Retinal pigment epithelial cell (primary cell): ENCODE measurements at regions not wholly inside any gene's neighbourhood (a gene's known extent, or its start where the extent isn't known, plus 50 kb on each side); places are given as distances from the start of the nearest gene placed in this dataset.

Experiments used
- DNase-seq: peaks from one replicate; pipeline ENCODE4 v3.0.0-alpha.2; 2010; ENCODE audit warnings: low read depth
- H3K4me3 ChIP-seq: 2 replicates; pipeline ENCODE4 v1.5.1; 2011; ENCODE audit warnings: mild to moderate bottlenecking, low read length, control low read depth, moderate library complexity
- TF ChIP-seq, protein P1 (sequence below): conservative IDR thresholded peaks from 2 replicates; pipeline ENCODE4 v1.5.1; 2011; ENCODE audit warnings: low read depth, low read length, control low read depth, inconsistent platforms

DNA sequence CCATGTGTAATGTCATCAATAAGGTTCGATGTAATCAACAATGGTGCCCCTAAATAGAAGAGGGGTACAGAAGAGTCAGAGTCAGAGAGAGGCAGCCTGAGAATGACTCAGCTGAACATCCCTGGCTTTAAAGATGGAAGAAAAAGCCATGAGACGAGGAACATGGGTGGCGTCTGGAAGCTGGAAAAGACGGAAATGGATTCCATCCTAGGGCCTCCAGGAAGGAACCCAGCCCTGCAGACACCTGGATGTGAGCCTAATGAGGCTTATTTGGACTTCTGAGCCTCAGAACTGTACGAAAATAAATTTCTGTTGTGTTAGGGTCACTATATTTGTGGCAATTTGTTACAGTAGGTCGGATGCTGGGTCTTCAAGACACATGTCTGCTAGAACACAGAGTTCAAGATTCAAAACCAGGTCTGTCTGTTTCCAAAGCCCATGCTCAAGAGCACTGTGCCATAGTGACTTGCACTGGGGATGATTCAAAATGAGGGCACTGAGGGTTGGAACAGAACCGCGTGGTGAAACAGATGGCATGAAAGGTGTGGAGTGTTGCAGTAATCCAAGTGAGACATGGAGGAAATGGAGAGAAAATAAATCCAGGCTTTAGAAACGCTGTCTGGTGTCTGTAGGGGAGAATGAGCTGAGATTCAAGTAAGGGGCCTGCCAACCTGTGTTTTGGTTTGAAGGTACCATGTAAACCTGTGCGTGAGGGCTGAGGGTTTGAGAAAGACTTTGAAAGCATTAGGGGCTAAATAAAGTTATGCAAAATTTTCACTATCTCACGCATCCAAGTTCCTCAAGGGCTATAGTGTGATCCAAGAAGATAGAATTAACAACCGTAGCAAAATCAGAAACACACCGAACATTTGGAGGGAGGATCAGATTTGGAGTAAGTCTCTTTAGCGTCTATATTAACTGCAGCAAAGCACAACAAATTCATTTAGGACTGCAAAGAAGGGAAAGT, 849.1 kb upstream of the AUTS2 start:
- TF ChIP-seq, protein P1, sequence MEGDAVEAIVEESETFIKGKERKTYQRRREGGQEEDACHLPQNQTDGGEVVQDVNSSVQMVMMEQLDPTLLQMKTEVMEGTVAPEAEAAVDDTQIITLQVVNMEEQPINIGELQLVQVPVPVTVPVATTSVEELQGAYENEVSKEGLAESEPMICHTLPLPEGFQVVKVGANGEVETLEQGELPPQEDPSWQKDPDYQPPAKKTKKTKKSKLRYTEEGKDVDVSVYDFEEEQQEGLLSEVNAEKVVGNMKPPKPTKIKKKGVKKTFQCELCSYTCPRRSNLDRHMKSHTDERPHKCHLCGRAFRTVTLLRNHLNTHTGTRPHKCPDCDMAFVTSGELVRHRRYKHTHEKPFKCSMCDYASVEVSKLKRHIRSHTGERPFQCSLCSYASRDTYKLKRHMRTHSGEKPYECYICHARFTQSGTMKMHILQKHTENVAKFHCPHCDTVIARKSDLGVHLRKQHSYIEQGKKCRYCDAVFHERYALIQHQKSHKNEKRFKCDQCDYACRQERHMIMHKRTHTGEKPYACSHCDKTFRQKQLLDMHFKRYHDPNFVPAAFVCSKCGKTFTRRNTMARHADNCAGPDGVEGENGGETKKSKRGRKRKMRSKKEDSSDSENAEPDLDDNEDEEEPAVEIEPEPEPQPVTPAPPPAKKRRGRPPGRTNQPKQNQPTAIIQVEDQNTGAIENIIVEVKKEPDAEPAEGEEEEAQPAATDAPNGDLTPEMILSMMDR, result no peak
- DNase-seq, result no peak
- H3K4me3 ChIP-seq, result no peak overlapping the region

DNA sequence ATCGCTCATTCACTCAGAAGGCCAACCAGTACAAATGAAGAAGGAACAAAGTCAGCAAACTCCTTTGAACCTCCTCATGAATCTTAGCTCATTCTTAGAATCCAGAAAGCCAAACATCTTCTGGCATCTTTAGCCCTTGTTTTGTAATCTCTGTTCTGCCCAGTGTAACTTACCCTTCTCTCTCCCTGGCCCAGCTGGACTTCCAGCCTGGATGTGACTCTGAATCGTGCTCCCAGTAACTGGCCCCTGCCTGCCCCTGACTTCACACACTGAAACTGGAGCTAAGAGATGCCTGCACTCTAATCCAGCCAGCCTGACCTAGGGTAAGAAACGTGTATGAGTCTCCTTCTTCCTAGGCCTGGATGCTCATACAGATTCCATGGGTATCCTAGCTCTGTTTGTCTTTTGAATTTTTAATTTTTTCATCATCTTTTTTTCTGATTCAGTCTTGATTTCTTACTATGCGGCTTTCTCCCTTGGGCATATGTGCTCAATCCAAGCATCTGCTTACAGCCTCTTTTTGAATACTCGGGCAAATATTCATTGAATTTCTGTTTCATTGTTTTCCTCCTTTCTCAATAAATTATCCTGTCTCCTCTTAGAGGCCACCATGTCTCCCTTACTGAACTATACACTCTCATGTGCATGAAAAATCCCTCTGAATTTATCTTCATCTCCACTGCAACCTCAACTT, 845.6 kb upstream of the AUTS2 start:
- TF ChIP-seq, protein P1, result no peak
- H3K4me3 ChIP-seq, result no peak overlapping the region
- no peak for DNase-seq

DNA sequence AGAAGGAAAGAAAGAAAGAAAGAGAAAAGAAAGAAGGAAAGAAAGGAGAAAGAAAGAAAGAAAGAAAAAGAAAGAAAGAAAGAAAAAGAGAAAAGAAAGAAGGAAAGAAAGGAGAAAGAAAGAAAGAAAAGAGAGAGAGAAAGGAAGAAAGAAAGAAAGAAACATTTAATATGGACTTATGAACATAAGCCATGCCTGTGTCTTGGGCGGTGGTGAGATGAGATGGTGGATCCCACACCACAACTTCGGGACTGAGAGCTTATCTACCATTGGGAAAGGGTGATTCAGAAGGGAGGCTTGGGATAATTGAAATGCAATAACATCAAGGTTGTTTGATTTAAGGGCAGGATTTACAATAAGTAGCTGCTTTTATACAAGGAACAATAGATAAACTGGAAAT, 843.9 kb upstream of the AUTS2 start:
- no peak for DNase-seq
- H3K4me3 ChIP-seq, result no peak overlapping the region
- TF ChIP-seq, protein P1, result no peak

DNA sequence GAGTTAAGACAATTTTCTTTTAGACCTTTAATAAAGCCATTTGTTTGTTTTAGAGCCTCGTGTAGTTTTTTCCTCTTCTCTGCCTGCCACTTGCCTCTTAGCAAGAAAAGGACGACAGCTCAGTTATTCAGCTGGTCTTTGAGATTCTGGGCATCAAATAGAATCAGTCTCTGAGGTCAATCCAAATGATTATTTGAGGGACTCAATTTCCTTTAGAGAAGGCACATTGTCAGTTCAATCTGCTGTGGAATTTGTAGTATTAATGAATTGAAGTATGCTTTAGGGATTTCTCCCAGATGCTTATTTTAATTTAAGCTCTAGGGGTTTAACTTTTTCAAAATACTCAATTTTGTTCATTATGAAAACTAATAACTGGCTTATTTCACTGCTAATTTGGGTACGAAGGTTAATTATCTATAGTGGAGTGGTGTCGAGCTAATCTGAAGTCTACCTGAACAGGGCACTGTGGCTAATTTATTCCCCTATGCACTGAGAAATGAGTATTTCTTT, 841.2 kb upstream of the AUTS2 start:
- H3K4me3 ChIP-seq, result no peak overlapping the region
- DNase-seq, result no peak
- TF ChIP-seq, protein P1, result no peak

DNA sequence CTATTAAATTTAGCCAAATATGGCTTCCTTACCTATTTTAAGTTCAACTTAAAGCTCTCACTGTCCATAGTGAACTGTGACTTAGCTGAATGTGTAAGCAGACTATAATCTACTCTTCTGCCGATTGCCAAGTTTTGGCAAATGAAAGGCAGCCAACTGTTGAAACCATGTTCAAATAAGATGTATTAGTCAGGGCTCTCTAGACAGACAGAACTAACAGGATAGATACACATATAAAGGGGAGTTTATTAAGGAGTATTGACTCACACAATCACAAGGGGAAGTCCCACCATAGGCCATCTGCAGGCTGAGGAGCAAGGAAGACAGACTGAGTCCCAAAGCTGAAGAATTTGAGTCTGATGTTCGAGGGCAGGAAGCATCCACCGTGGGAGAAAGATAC, 837.7 kb upstream of the AUTS2 start:
- no peak for DNase-seq
- no peak overlapping the region for H3K4me3 ChIP-seq
- TF ChIP-seq, protein P1, result no peak

DNA sequence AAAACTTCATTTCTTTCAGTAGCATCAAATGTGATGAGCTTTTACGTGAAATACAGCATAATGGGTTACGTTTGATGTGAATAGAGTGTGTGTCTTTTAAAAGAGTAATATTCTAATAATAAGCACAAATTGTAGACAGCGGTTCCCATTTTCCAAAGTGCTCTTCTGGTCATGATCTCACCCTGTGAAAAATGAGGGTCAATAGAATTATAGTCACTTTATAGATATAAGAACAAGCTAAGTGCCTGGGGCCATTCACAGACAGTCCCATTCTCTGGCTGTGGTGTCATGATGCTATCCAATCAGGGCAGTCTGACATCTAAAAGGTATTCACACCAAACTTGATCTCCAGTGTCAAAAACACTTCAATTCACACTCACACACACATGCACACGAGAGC, 830.8 kb upstream of the AUTS2 start:
- TF ChIP-seq, protein P1, result no peak
- no peak for DNase-seq
- no peak overlapping the region for H3K4me3 ChIP-seq
